WTC11 (cell line): ENCODE measurements at regions not wholly inside any gene's neighbourhood (a gene's known extent, or its start where the extent isn't known, plus 50 kb on each side); places are given as distances from the start of the nearest gene placed in this dataset.

ENCODE experiments used
- ATAC-seq: fragments of 200-7000 bp; cut with Tn5 transposase; 2 replicates; pipeline ENCODE4 v1.10.0; 2021; ENCODE audit warnings: mild to moderate bottlenecking, moderate library complexity
- CTCF ChIA-PET: fragments of 300-600 bp; sonication (Branson Sonifier 250); formaldehyde crosslinking; loops from one replicate; lab custom pipeline; 2021; ENCODE audit warnings: antibody characterized with exemption; lab: Charles Lee
- POLR2A ChIA-PET: fragments of 350-600 bp; sonication (Branson Sonifier 250); formaldehyde crosslinking; loops from one replicate; lab custom pipeline; 2021; ENCODE audit warnings: antibody characterized with exemption; lab: Charles Lee
- DNase-seq: peaks from one replicate; pipeline ENCODE4 v3.0.0; 2021; ENCODE audit warnings: low spot score
- H3K27ac Mint-ChIP-seq: 2 replicates; pipeline ENCODE4 v1.8.0; 2021; ENCODE audit warnings: mixed read lengths
- H3K27me3 Mint-ChIP-seq: 2 replicates; pipeline ENCODE4 v1.8.0; 2021; ENCODE audit warnings: low read depth, mild to moderate bottlenecking, moderate library complexity, mixed read lengths
- H3K36me3 Mint-ChIP-seq: 2 replicates; pipeline ENCODE4 v1.8.0; 2021; ENCODE audit warnings: mixed read lengths
- H3K4me1 Mint-ChIP-seq: 2 replicates; pipeline ENCODE4 v1.8.0; 2022; ENCODE audit warnings: mixed read lengths
- H3K4me3 Mint-ChIP-seq: 2 replicates; pipeline ENCODE4 v1.8.0; 2021; ENCODE audit warnings: mild to moderate bottlenecking, moderate library complexity, mixed read lengths
- H3K9me3 Mint-ChIP-seq: 2 replicates; pipeline ENCODE4 v1.8.0; 2021; ENCODE audit warnings: mixed read lengths
- AR ChIP-seq: fragments of 250-450 bp; sonication (Bioruptor Pico); IDR thresholded peaks from 2 replicates; pipeline ENCODE4 v1.9.0; 2021; ENCODE audit warnings: mild to moderate bottlenecking
- ARID4B ChIP-seq: sonication (generic); formaldehyde crosslinking; IDR thresholded peaks from 2 replicates; pipeline ENCODE4 v1.8.0; 2023; ENCODE audit warnings: missing genetic modification reagents, mild to moderate bottlenecking, borderline replicate concordance
- ESRRA ChIP-seq: sonication (generic); formaldehyde crosslinking; IDR thresholded peaks from 2 replicates; pipeline ENCODE4 v1.8.1; 2022; ENCODE audit warnings: mild to moderate bottlenecking, missing genetic modification reagents, borderline replicate concordance
- NR3C1 ChIP-seq: sonication (generic); formaldehyde crosslinking; conservative IDR thresholded peaks from 2 replicates; pipeline ENCODE4 v1.8.1; 2023; ENCODE audit warnings: low read depth, mild to moderate bottlenecking, missing genetic modification reagents
- PREB ChIP-seq: sonication (generic); formaldehyde crosslinking; IDR thresholded peaks from 2 replicates; pipeline ENCODE4 v1.8.1; 2022; ENCODE audit warnings: mild to moderate bottlenecking, missing genetic modification reagents, moderate library complexity, borderline replicate concordance
- SP1 ChIP-seq: sonication (generic); formaldehyde crosslinking; conservative IDR thresholded peaks from 2 replicates; pipeline ENCODE4 v1.8.1; 2022; ENCODE audit warnings: missing genetic modification reagents
- STAT6 ChIP-seq: sonication (generic); formaldehyde crosslinking; conservative IDR thresholded peaks from 2 replicates; pipeline ENCODE4 v1.8.1; 2023; ENCODE audit warnings: mild to moderate bottlenecking, low read depth, missing genetic modification reagents, moderate library complexity
- TEAD4 ChIP-seq: sonication (generic); formaldehyde crosslinking; IDR thresholded peaks from 2 replicates; pipeline ENCODE4 v1.8.0; 2022; ENCODE audit warnings: mild to moderate bottlenecking, missing genetic modification reagents
- ZBTB43 ChIP-seq: sonication (generic); formaldehyde crosslinking; IDR thresholded peaks from 2 replicates; pipeline ENCODE4 v1.8.1; 2023; ENCODE audit warnings: mild to moderate bottlenecking, missing genetic modification reagents
- ZNF219 ChIP-seq: sonication (generic); formaldehyde crosslinking; IDR thresholded peaks from 2 replicates; pipeline ENCODE4 v1.8.0; 2023; ENCODE audit warnings: missing genetic modification reagents, mild to moderate bottlenecking, borderline replicate concordance
- ZNF263 ChIP-seq: sonication (generic); formaldehyde crosslinking; IDR thresholded peaks from 2 replicates; pipeline ENCODE4 v1.8.1; 2022; ENCODE audit warnings: low read depth, mild to moderate bottlenecking, moderate library complexity, missing genetic modification reagents
- TF ChIP-seq, protein P1 (sequence below): sonication (generic); formaldehyde crosslinking; IDR thresholded peaks from 2 replicates; pipeline ENCODE4 v1.8.0; 2023; ENCODE audit warnings: missing genetic modification reagents
- TF ChIP-seq, protein P2 (sequence below): sonication (generic); formaldehyde crosslinking; conservative IDR thresholded peaks from 2 replicates; pipeline ENCODE4 v1.8.1; 2022; ENCODE audit warnings: mild to moderate bottlenecking, missing genetic modification reagents

- TF ChIP-seq PREB (no peak), STAT6 (CRISPR knock-in tag) (no peak), ZNF263 (CRISPR knock-in tag) (no peak), NR3C1 (CRISPR knock-in tag) (no peak), ZBTB43 (CRISPR knock-in tag) (no peak)
- TF ChIP-seq, protein P1, sequence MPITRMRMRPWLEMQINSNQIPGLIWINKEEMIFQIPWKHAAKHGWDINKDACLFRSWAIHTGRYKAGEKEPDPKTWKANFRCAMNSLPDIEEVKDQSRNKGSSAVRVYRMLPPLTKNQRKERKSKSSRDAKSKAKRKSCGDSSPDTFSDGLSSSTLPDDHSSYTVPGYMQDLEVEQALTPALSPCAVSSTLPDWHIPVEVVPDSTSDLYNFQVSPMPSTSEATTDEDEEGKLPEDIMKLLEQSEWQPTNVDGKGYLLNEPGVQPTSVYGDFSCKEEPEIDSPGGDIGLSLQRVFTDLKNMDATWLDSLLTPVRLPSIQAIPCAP, result no peak
- TF ChIP-seq, protein P2, sequence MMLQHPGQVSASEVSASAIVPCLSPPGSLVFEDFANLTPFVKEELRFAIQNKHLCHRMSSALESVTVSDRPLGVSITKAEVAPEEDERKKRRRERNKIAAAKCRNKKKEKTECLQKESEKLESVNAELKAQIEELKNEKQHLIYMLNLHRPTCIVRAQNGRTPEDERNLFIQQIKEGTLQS (CRISPR knock-in tag), result no peak
Measured at GRCh38 chr3:145721815-145722214, 439.2 kb downstream of the PLOD2 start (continued).

DNA sequence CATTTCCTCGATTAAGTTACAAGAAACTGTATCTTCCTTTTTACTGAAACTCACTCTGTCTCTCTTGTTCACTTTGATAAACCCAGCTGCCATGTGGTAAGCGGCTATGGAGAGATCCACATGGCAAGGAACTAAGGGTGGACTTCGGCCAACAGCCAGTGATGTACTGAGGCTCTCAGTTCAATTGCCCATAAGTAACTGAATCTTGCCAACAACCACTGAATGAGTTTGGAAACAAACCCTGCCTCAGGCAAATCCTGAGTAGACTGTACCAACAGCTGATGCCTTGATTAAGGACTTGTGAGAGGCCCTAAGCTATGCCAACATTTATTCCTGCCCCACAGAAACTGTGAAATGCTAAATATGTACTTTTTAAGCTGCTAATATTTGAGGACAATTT lies 433.5 kb downstream of the PLOD2 start:
- Mint-ChIP-seq H3K9me3 (peaks cover 14% of the 10 kb centered on the region), H3K36me3 (0 out of 2 replicates have a peak, but pooled peaks cover 6% of the 10 kb centered on the region), H3K27me3 (no peaks in the 10 kb centered on the region), H3K27ac (no peak overlapping the region), H3K4me3 (no peak overlapping the region), H3K4me1 (no peaks in the 10 kb centered on the region)
- POLR2A ChIA-PET, result interaction anchor here (0.6 kb wide), 1 partner anchor 17 kb away, joined by 4 read pairs; no protein-coding TSS in a partner anchor
- CTCF ChIA-PET, result no interaction called here
- ATAC-seq (no peak), DNase-seq (no peak)
- TF ChIP-seq AR (CRISPR knock-in tag) (no peak), ZBTB43 (CRISPR knock-in tag) (no peak), ZNF219 (CRISPR knock-in tag) (no peak), ARID4B (no peak), TEAD4 (CRISPR knock-in tag) (no peak), ESRRA (CRISPR knock-in tag) (no peak), STAT6 (CRISPR knock-in tag) (no peak), SP1 (CRISPR knock-in tag) (no peak)
- TF ChIP-seq, protein P2 (CRISPR knock-in tag), result no peak
